ENCODE measurements at regions not wholly inside any gene's neighbourhood (a gene's known extent, or its start where the extent isn't known, plus 50 kb on each side); places are given as distances from the start of the nearest gene placed in this dataset.

- no peak for DNase-seq (ENCODE audit: low read depth, low spot score)
- Histone ChIP-seq H3K9ac (ENCODE audit: insufficient read length, low read depth) (no peak overlapping the region), H3K27me3 (ENCODE audit: insufficient read depth, insufficient read length) (no peaks in the 10 kb centered on the region), H3K4me1 (ENCODE audit: insufficient read depth, insufficient read length) (no peaks in the 10 kb centered on the region), H3K36me3 (ENCODE audit: insufficient read depth, insufficient read length, low read length) (no peaks in the 10 kb centered on the region), H3K4me3 (ENCODE audit: insufficient read length, low read depth) (no peak overlapping the region), H3K9me3 (ENCODE audit: insufficient read depth, low read length) (peaks cover 6% of the 10 kb centered on the region; the same call in 1 of the 2 replicates)
- TF ChIP-seq YY1 (IDR thresholded peaks at IDR 0.05; ENCODE audit: insufficient read depth, insufficient read length) (no peak), SUZ12 (IDR thresholded peaks at IDR 0.05; ENCODE audit: extremely low read depth, insufficient read depth, insufficient read length) (no peak), ZNF274 (IDR thresholded peaks at IDR 0.05; ENCODE audit: low read depth, low read length) (no peak)
Observed at GRCh38 chr6:144928847-144929246, 643.7 kb downstream of the UTRN start.

- Histone ChIP-seq H3K27me3 (ENCODE audit: insufficient read depth, insufficient read length) (no peaks in the 10 kb centered on the region), H3K9me3 (ENCODE audit: insufficient read depth, low read length) (peaks cover 6% of the 10 kb centered on the region; the same call in 1 of the 2 replicates), H3K4me3 (ENCODE audit: insufficient read length, low read depth) (no peak overlapping the region), H3K36me3 (ENCODE audit: insufficient read depth, insufficient read length, low read length) (no peaks in the 10 kb centered on the region), H3K4me1 (ENCODE audit: insufficient read depth, insufficient read length) (no peaks in the 10 kb centered on the region), H3K9ac (ENCODE audit: insufficient read length, low read depth) (no peak overlapping the region)
- TF ChIP-seq YY1 (IDR thresholded peaks at IDR 0.05; ENCODE audit: insufficient read depth, insufficient read length) (no peak), SUZ12 (IDR thresholded peaks at IDR 0.05; ENCODE audit: extremely low read depth, insufficient read depth, insufficient read length) (no peak)
- DNase-seq (ENCODE audit: low read depth, low spot score): no peak
Observed at GRCh38 chr6:144929262-144929661, 644.1 kb downstream of the UTRN start.

- DNase-seq (ENCODE audit: low read depth, low spot score): no peak
- no peaks in the 10 kb centered on the region for H3K27me3 ChIP-seq (ENCODE audit: insufficient read depth, insufficient read length)
- H3K9ac ChIP-seq (ENCODE audit: insufficient read length, low read depth): no peak overlapping the region
- TF ChIP-seq SUZ12 (IDR thresholded peaks at IDR 0.05; ENCODE audit: extremely low read depth, insufficient read depth, insufficient read length): no peak
- TF ChIP-seq YY1 (IDR thresholded peaks at IDR 0.05; ENCODE audit: insufficient read depth, insufficient read length): no peak
- TF ChIP-seq ZNF274 (IDR thresholded peaks at IDR 0.05; ENCODE audit: low read depth, low read length): no peak
- H3K36me3 ChIP-seq (ENCODE audit: insufficient read depth, insufficient read length, low read length): no peaks in the 10 kb centered on the region
- no peak overlapping the region for H3K4me3 ChIP-seq (ENCODE audit: insufficient read length, low read depth)
- H3K9me3 ChIP-seq (ENCODE audit: insufficient read depth, low read length): peaks cover 6% of the 10 kb centered on the region; the same call in 1 of the 2 replicates
- no peaks in the 10 kb centered on the region for H3K4me1 ChIP-seq (ENCODE audit: insufficient read depth, insufficient read length)
Observed at GRCh38 chr6:144931172-144932035, 646.3 kb downstream of the UTRN start.

- no peak overlapping the region for H3K9ac ChIP-seq (ENCODE audit: insufficient read length, low read depth)
- TF ChIP-seq ZNF274 (IDR thresholded peaks at IDR 0.05; ENCODE audit: low read depth, low read length) (no peak), SUZ12 (IDR thresholded peaks at IDR 0.05; ENCODE audit: extremely low read depth, insufficient read depth, insufficient read length) (no peak), YY1 (IDR thresholded peaks at IDR 0.05; ENCODE audit: insufficient read depth, insufficient read length) (no peak)
- peaks cover 6% of the 10 kb centered on the region; the same call in 1 of the 2 replicates for H3K9me3 ChIP-seq (ENCODE audit: insufficient read depth, low read length)
- no peaks in the 10 kb centered on the region for H3K36me3 ChIP-seq (ENCODE audit: insufficient read depth, insufficient read length, low read length)
- no peaks in the 10 kb centered on the region for H3K27me3 ChIP-seq (ENCODE audit: insufficient read depth, insufficient read length)
- DNase-seq (ENCODE audit: low read depth, low spot score): no peak
- H3K4me1 ChIP-seq (ENCODE audit: insufficient read depth, insufficient read length): no peaks in the 10 kb centered on the region
- H3K4me3 ChIP-seq (ENCODE audit: insufficient read length, low read depth): no peak overlapping the region
Observed at GRCh38 chr6:144932621-144933020, 647.5 kb downstream of the UTRN start.

- no peak for DNase-seq (ENCODE audit: low read depth, low spot score)
- Histone ChIP-seq H3K36me3 (ENCODE audit: insufficient read depth, insufficient read length, low read length) (no peaks in the 10 kb centered on the region), H3K4me1 (ENCODE audit: insufficient read depth, insufficient read length) (no peaks in the 10 kb centered on the region), H3K4me3 (ENCODE audit: insufficient read length, low read depth) (no peak overlapping the region), H3K9me3 (ENCODE audit: insufficient read depth, low read length) (peaks cover 6% of the 10 kb centered on the region; the same call in 1 of the 2 replicates), H3K27me3 (ENCODE audit: insufficient read depth, insufficient read length) (no peaks in the 10 kb centered on the region), H3K9ac (ENCODE audit: insufficient read length, low read depth) (no peak overlapping the region)
- TF ChIP-seq YY1 (IDR thresholded peaks at IDR 0.05; ENCODE audit: insufficient read depth, insufficient read length) (no peak), SUZ12 (IDR thresholded peaks at IDR 0.05; ENCODE audit: extremely low read depth, insufficient read depth, insufficient read length) (no peak), ZNF274 (IDR thresholded peaks at IDR 0.05; ENCODE audit: low read depth, low read length) (no peak)
Observed at GRCh38 chr6:144935181-144935580, 650.0 kb downstream of the UTRN start.

- no peak for DNase-seq (ENCODE audit: low read depth, low spot score)
- no peak overlapping the region for H3K4me3 ChIP-seq (ENCODE audit: insufficient read length, low read depth)
- H3K27me3 ChIP-seq (ENCODE audit: insufficient read depth, insufficient read length): no peaks in the 10 kb centered on the region
- TF ChIP-seq ZNF274 (IDR thresholded peaks at IDR 0.05; ENCODE audit: low read depth, low read length) (no peak), YY1 (IDR thresholded peaks at IDR 0.05; ENCODE audit: insufficient read depth, insufficient read length) (no peak), SUZ12 (IDR thresholded peaks at IDR 0.05; ENCODE audit: extremely low read depth, insufficient read depth, insufficient read length) (no peak)
- H3K36me3 ChIP-seq (ENCODE audit: insufficient read depth, insufficient read length, low read length): no peaks in the 10 kb centered on the region
- no peak overlapping the region for H3K9ac ChIP-seq (ENCODE audit: insufficient read length, low read depth)
- no peaks in the 10 kb centered on the region for H3K4me1 ChIP-seq (ENCODE audit: insufficient read depth, insufficient read length)
- peaks cover 6% of the 10 kb centered on the region; the same call in 1 of the 2 replicates for H3K9me3 ChIP-seq (ENCODE audit: insufficient read depth, low read length)
Observed at GRCh38 chr6:144935661-144936060, 650.5 kb downstream of the UTRN start.

- Histone ChIP-seq H3K36me3 (ENCODE audit: insufficient read depth, insufficient read length, low read length) (no peaks in the 10 kb centered on the region), H3K27me3 (ENCODE audit: insufficient read depth, insufficient read length) (no peaks in the 10 kb centered on the region), H3K4me3 (ENCODE audit: insufficient read length, low read depth) (no peak overlapping the region), H3K9me3 (ENCODE audit: insufficient read depth, low read length) (no peaks in the 10 kb centered on the region), H3K4me1 (ENCODE audit: insufficient read depth, insufficient read length) (no peaks in the 10 kb centered on the region), H3K9ac (ENCODE audit: insufficient read length, low read depth) (no peak overlapping the region)
- no peak for TF ChIP-seq YY1 (IDR thresholded peaks at IDR 0.05; ENCODE audit: insufficient read depth, insufficient read length)
- no peak for TF ChIP-seq ZNF274 (IDR thresholded peaks at IDR 0.05; ENCODE audit: low read depth, low read length)
- no peak for TF ChIP-seq SUZ12 (IDR thresholded peaks at IDR 0.05; ENCODE audit: extremely low read depth, insufficient read depth, insufficient read length)
- DNase-seq (ENCODE audit: low read depth, low spot score): no peak
Observed at GRCh38 chr6:144936764-144937163, 651.6 kb downstream of the UTRN start.

All from NT2/D1 (cell line).